ENCODE measurements at regions not wholly inside any gene's neighbourhood (a gene's known extent, or its start where the extent isn't known, plus 50 kb on each side); places are given as distances from the start of the nearest gene placed in this dataset.
A peak's percentile ranks its signal among the peaks of the same experiment; 100 is the strongest.

DNA sequence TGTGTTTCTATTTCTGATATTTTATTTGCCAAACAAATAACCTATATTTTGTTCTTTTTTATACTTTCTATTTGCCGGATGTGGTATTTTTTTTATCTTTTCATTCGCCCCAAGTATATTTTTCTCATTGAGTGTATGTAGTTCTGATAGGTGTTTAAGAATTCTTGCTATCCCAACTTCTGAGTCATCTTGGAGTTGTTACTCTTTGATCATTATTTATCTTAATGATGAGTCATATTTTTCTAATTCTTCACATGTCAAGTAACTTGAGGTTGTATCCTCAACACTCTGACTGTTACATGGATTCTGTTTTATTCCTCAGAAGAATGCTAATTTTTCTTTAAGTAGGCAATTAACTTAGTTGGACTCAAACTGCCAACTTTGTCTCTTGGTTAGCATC is 498.1 kb downstream of the TLE1 start:
- TF ChIP-seq, protein P1, sequence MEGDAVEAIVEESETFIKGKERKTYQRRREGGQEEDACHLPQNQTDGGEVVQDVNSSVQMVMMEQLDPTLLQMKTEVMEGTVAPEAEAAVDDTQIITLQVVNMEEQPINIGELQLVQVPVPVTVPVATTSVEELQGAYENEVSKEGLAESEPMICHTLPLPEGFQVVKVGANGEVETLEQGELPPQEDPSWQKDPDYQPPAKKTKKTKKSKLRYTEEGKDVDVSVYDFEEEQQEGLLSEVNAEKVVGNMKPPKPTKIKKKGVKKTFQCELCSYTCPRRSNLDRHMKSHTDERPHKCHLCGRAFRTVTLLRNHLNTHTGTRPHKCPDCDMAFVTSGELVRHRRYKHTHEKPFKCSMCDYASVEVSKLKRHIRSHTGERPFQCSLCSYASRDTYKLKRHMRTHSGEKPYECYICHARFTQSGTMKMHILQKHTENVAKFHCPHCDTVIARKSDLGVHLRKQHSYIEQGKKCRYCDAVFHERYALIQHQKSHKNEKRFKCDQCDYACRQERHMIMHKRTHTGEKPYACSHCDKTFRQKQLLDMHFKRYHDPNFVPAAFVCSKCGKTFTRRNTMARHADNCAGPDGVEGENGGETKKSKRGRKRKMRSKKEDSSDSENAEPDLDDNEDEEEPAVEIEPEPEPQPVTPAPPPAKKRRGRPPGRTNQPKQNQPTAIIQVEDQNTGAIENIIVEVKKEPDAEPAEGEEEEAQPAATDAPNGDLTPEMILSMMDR (IDR thresholded peaks at IDR 0.05): no peak
- Histone ChIP-seq H3K27ac (no peak overlapping the region), H3K4me3 (no peak overlapping the region), H3K36me3 (ENCODE audit: insufficient read depth in 1 of 2, low read depth in 1 of 2) (no peaks in the 10 kb centered on the region), H3K4me1 (no peaks in the 10 kb centered on the region), H3K9me3 (no peaks in the 10 kb centered on the region), H3K27me3 (ENCODE audit: insufficient read depth in 3 of 3, low read length in 2 of 3) (no peaks in the 10 kb centered on the region)
- intact Hi-C loops (cut with DNase I): no loop called here
- 96 to 100% (median 98%) methylated on average over 2 of the region's 2 CpGs for WGBS, 3 donors
- no peak for DNase-seq
- ATAC-seq: no peak

DNA sequence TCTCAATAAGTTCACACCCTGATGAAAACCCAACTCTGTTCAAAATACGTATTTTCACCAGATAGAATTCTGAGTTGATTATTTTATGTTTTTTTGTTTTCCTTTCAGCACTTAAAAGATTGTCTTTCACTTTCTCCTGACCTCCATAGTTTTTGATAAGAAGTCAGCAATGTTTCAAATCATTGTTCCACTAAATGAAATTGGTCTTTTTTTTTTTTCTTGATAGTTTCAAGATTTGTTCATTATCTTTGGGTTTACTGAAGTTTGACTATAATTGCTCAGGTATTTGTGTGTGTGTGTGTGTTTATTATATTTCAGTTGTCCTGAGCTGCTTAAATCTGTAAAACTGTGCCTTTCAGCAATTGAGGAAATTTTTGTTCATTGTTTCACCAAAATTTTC is 498.7 kb downstream of the TLE1 start:
- ATAC-seq (no peak), DNase-seq (no peak)
- Histone ChIP-seq H3K36me3 (ENCODE audit: insufficient read depth in 1 of 2, low read depth in 1 of 2) (no peaks in the 10 kb centered on the region), H3K27me3 (ENCODE audit: insufficient read depth in 3 of 3, low read length in 2 of 3) (no peaks in the 10 kb centered on the region), H3K9me3 (no peaks in the 10 kb centered on the region), H3K4me1 (no peaks in the 10 kb centered on the region), H3K27ac (no peak overlapping the region), H3K4me3 (no peak overlapping the region)
- WGBS, 3 donors: 86 to 97% (median 90%) methylated on average over 1 of the region's 1 CpG
- intact Hi-C loops (cut with DNase I): no loop called here
- TF ChIP-seq, protein P1 (IDR thresholded peaks at IDR 0.05): no peak

DNA sequence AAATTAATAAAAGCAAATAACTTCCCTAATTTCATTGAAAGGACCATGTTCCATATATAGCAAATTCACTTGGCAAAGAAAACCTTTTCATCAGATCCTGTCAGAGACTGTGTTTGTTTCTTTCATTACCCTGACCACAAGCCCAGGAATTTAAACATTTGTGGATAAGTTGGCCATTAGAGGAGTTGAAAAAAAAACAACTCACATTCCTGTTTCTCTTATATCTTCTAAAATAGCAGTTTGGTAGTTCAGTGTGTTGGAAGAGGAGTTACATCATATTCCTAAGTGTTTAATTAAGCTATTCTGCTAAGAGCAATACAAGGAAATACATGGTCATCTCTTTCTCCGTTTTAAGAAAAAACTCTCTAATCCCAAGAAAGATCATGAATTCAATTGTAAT is 505.6 kb downstream of the TLE1 start:
- DNase-seq (no peak), ATAC-seq (no peak)
- 60 to 76% (median 71%) methylated on average over 1 of the region's 1 CpG for WGBS, 3 donors
- Histone ChIP-seq H3K9me3 (no peaks in the 10 kb centered on the region), H3K4me3 (no peak overlapping the region), H3K4me1 (peaks cover 4% of the 10 kb centered on the region), H3K36me3 (ENCODE audit: insufficient read depth in 1 of 2, low read depth in 1 of 2) (no peaks in the 10 kb centered on the region), H3K27ac (no peak overlapping the region), H3K27me3 (ENCODE audit: insufficient read depth in 3 of 3, low read length in 2 of 3) (no peaks in the 10 kb centered on the region)
- intact Hi-C loops (cut with DNase I): no loop called here
- TF ChIP-seq, protein P1 (IDR thresholded peaks at IDR 0.05): no peak

DNA sequence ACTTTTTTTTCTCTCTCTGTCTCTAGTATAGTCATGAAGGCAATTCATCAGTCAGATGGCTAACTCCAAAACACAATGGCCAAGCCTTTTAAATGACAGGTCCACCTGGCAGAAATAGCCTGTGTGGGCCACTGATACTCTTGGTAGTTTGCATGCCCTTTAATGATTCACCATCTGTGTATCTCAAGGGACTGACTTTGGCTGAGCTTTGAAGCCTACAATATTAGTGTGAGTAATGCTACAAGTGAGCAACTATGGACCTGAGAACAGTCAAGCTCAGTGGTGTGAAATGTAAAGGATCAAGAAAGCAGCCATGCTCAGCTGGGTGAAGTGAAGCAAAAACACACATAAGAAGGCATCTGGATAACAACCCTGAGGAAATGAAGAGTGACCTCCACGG is 506.9 kb downstream of the TLE1 start:
- Histone ChIP-seq H3K4me1 (peaks cover 4% of the 10 kb centered on the region), H3K4me3 (no peak overlapping the region), H3K27me3 (ENCODE audit: insufficient read depth in 3 of 3, low read length in 2 of 3) (no peaks in the 10 kb centered on the region), H3K9me3 (no peaks in the 10 kb centered on the region), H3K27ac (peak overlapping the region; percentile 43), H3K36me3 (ENCODE audit: insufficient read depth in 1 of 2, low read depth in 1 of 2) (no peaks in the 10 kb centered on the region)
- TF ChIP-seq, protein P1 (IDR thresholded peaks at IDR 0.05): no peak
- intact Hi-C loops (cut with DNase I): no loop called here
- ATAC-seq: peak; percentile 92 to 100 (median 99)
- DNase-seq: peak in 1 of 2 donors; percentile 51
- 36 to 50% (median 39%) methylated on average over 1 of the region's 1 CpG for whole genome bisulfite sequencing, 3 donors

DNA sequence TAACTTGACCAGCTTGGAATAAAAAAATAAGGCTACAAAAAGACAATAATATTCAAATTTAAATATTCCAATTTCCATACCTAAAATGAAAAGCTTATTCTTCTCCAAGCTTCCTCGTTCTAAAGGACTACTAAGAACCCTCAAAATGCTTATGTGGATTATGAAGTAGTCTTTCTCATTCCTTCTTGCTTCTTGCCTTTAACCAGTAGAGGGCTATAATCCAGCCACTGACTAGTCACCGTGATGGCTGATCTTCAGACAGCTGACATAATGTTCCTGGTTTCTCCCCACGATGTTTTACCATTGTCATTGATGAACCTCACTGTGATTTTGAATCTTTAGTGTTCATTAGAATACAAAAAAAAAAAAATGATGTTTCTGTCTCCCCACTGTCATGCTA is 515.3 kb downstream of the TLE1 start:
- no peaks in the 10 kb centered on the region for H3K4me1 ChIP-seq
- ATAC-seq (no peak), DNase-seq (no peak)
- no peak overlapping the region for H3K27ac ChIP-seq
- H3K27me3 ChIP-seq (ENCODE audit: insufficient read depth in 3 of 3, low read length in 2 of 3): no peaks in the 10 kb centered on the region
- no peak overlapping the region for H3K4me3 ChIP-seq
- H3K36me3 ChIP-seq (ENCODE audit: insufficient read depth in 1 of 2, low read depth in 1 of 2): no peaks in the 10 kb centered on the region
- 68 to 85% (median 80%) methylated on average over 3 of the region's 3 CpGs for WGBS, 3 donors
- intact Hi-C loops (cut with DNase I): no loop called here
- TF ChIP-seq, protein P1 (IDR thresholded peaks at IDR 0.05): no peak
- no peaks in the 10 kb centered on the region for H3K9me3 ChIP-seq
